DND-41 (cell line): ENCODE measurements at regions not wholly inside any gene's neighbourhood (a gene's known extent, or its start where the extent isn't known, plus 50 kb on each side); places are given as distances from the start of the nearest gene placed in this dataset.

ENCODE experiments used
- ATAC-seq: fragments of 200-7000 bp; cut with Tn5 transposase; 3 replicates; pipeline ENCODE4 v1.9.1; 2021; ENCODE audit warnings: low read depth; ENCODE audit not compliant: insufficient read depth
- DNase-seq: peaks from one replicate; pipeline ENCODE4 v3.0.0-alpha.2; 2020
- H2AFZ ChIP-seq: 2 replicates; pipeline ENCODE4 v1.6.0; 2012; ENCODE audit warnings: low read depth, low read length
- H3K27ac ChIP-seq: 2 replicates; pipeline ENCODE4 v1.5.1; 2012; ENCODE audit warnings: low read length, inconsistent platforms
- H3K27me3 ChIP-seq: fragments of 200-600 bp; sonication (generic); 2 replicates; pipeline ENCODE4 v1.6.0; 2012; ENCODE audit warnings: low read length, mild to moderate bottlenecking, inconsistent platforms; ENCODE audit not compliant: insufficient read depth, poor library complexity
- H3K36me3 ChIP-seq: 2 replicates; pipeline ENCODE4 v1.5.1; 2012; ENCODE audit warnings: low read length, inconsistent platforms; ENCODE audit not compliant: insufficient read depth
- H3K4me1 ChIP-seq: 2 replicates; pipeline ENCODE4 v1.5.1; 2012; ENCODE audit warnings: mild to moderate bottlenecking, low read length; ENCODE audit not compliant: insufficient read depth
- H3K4me2 ChIP-seq: 2 replicates; pipeline ENCODE4 v1.6.0; 2012; ENCODE audit warnings: mild to moderate bottlenecking, moderate library complexity, low read length, inconsistent platforms; ENCODE audit not compliant: insufficient read depth
- H3K4me3 ChIP-seq, 2 experiments: fragments of 200-600 bp in 1 of 2; shearing (Covaris generic) in 1 of 2; 2 replicates each; pipeline ENCODE4 v1.5.1; 2012 to 2016; ENCODE audit warnings: inconsistent platforms in 2 of 2, low read length in 2 of 2, mild to moderate bottlenecking in 2 of 2, low read depth in 1 of 2, moderate library complexity in 1 of 2
- H3K79me2 ChIP-seq: 2 replicates; pipeline ENCODE4 v1.6.0; 2012; ENCODE audit warnings: low read length, inconsistent platforms; ENCODE audit not compliant: insufficient read depth
- H3K9ac ChIP-seq: 2 replicates; pipeline ENCODE4 v1.6.0; 2012; ENCODE audit warnings: low read depth, mild to moderate bottlenecking, inconsistent platforms, low read length, moderate library complexity
- H3K9me3 ChIP-seq: 2 replicates; pipeline ENCODE4 v1.5.1; 2012; ENCODE audit warnings: low read length, moderate library complexity, mild to moderate bottlenecking, inconsistent platforms; ENCODE audit not compliant: insufficient read depth, severe bottlenecking
- H4K20me1 ChIP-seq: 2 replicates; pipeline ENCODE4 v1.6.0; 2012; ENCODE audit warnings: low read length; ENCODE audit not compliant: insufficient read depth
- CTCF ChIP-seq: IDR thresholded peaks from 2 replicates; pipeline ENCODE4 v1.5.1; 2012; ENCODE audit warnings: borderline replicate concordance, low read length, moderate library complexity, mild to moderate bottlenecking; ENCODE audit not compliant: poor library complexity, severe bottlenecking; ENCODE audit errors: extremely low read depth
- EZH2 ChIP-seq: IDR thresholded peaks from 3 replicates; pipeline ENCODE4 v1.6.1; 2012; ENCODE audit warnings: borderline replicate concordance, low read depth, mild to moderate bottlenecking, moderate library complexity, low read length, inconsistent platforms; ENCODE audit not compliant: severe bottlenecking

GRCh38 chr6:104214901-104215300 is 644.8 kb downstream of the HACE1 start:
- Histone ChIP-seq H3K4me1 (no peaks in the 10 kb centered on the region; the same call in 1 of the 2 replicates), H3K4me2 (no peak overlapping the region), H3K36me3 (no peaks in the 10 kb centered on the region), H3K79me2 (no peaks in the 10 kb centered on the region), H3K27me3 (peaks cover under 1% of the 10 kb centered on the region), H3K27ac (no peak overlapping the region), H4K20me1 (no peaks in the 10 kb centered on the region), H3K4me3 (no peak overlapping the region), H3K9ac (no peak overlapping the region), H2AFZ (no peak overlapping the region), H3K9me3 (no peaks in the 10 kb centered on the region)
- ATAC-seq (no peak), DNase-seq (no peak)
- no peak for TF ChIP-seq CTCF
- TF ChIP-seq EZH2 = no peak

GRCh38 chr6:104212977-104213668 is 646.6 kb downstream of the HACE1 start:
- no peak for TF ChIP-seq CTCF
- TF ChIP-seq EZH2 = no peak
- H3K36me3 ChIP-seq = no peaks in the 10 kb centered on the region
- no peak for ATAC-seq

GRCh38 chr6:104207635-104208034 is 652.1 kb downstream of the HACE1 start:
- TF ChIP-seq EZH2 = no peak
- TF ChIP-seq CTCF = no peak
- H2AFZ ChIP-seq = no peak overlapping the region
- H4K20me1 ChIP-seq = no peaks in the 10 kb centered on the region
- no peaks in the 10 kb centered on the region for H3K4me1 ChIP-seq
- H3K9ac ChIP-seq = no peak overlapping the region
- no peaks in the 10 kb centered on the region for H3K9me3 ChIP-seq
- no peak overlapping the region for H3K4me2 ChIP-seq
- no peak overlapping the region for H3K27ac ChIP-seq
- ATAC-seq (no peak), DNase-seq (no peak)
- no peaks in the 10 kb centered on the region for H3K79me2 ChIP-seq
- no peaks in the 10 kb centered on the region for H3K27me3 ChIP-seq
- H3K4me3 ChIP-seq = no peak overlapping the region
- H3K36me3 ChIP-seq = no peaks in the 10 kb centered on the region

More at GRCh38 chr6:104212977-104213668, 646.6 kb downstream of the HACE1 start:
- Histone ChIP-seq H2AFZ (no peak overlapping the region), H3K4me3 (no peak overlapping the region), H3K9me3 (no peaks in the 10 kb centered on the region), H3K27me3 (no peaks in the 10 kb centered on the region), H3K27ac (no peak overlapping the region), H3K4me2 (no peak overlapping the region), H3K4me1 (no peaks in the 10 kb centered on the region), H4K20me1 (no peaks in the 10 kb centered on the region), H3K9ac (no peak overlapping the region), H3K79me2 (no peaks in the 10 kb centered on the region)
- DNase-seq = no peak
